ENCODE measurements at regions not wholly inside any gene's neighbourhood (a gene's known extent, or its start where the extent isn't known, plus 50 kb on each side); places are given as distances from the start of the nearest gene placed in this dataset.
"Not testable (repeated sequence)": the region's sequence is repeated elsewhere in the genome, so short reads cannot be mapped to it uniquely, and the experiment has no call there.

- no peak overlapping the region for H3K4me3 ChIP-seq (ENCODE audit: low read depth, low read length)
- no peak for DNase-seq (ENCODE audit: low read depth, low spot score)
- in situ Hi-C loops (cut with HindIII; ENCODE audit: low sequenced_read_pairs), result no loop called here
- TF ChIP-seq, protein P1, sequence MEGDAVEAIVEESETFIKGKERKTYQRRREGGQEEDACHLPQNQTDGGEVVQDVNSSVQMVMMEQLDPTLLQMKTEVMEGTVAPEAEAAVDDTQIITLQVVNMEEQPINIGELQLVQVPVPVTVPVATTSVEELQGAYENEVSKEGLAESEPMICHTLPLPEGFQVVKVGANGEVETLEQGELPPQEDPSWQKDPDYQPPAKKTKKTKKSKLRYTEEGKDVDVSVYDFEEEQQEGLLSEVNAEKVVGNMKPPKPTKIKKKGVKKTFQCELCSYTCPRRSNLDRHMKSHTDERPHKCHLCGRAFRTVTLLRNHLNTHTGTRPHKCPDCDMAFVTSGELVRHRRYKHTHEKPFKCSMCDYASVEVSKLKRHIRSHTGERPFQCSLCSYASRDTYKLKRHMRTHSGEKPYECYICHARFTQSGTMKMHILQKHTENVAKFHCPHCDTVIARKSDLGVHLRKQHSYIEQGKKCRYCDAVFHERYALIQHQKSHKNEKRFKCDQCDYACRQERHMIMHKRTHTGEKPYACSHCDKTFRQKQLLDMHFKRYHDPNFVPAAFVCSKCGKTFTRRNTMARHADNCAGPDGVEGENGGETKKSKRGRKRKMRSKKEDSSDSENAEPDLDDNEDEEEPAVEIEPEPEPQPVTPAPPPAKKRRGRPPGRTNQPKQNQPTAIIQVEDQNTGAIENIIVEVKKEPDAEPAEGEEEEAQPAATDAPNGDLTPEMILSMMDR (IDR thresholded peaks at IDR 0.05; ENCODE audit: low read depth, low read length), result no peak
Measured at GRCh38 chr2:235218486-235218907, 266.7 kb downstream of the SH3BP4 start.

DNA sequence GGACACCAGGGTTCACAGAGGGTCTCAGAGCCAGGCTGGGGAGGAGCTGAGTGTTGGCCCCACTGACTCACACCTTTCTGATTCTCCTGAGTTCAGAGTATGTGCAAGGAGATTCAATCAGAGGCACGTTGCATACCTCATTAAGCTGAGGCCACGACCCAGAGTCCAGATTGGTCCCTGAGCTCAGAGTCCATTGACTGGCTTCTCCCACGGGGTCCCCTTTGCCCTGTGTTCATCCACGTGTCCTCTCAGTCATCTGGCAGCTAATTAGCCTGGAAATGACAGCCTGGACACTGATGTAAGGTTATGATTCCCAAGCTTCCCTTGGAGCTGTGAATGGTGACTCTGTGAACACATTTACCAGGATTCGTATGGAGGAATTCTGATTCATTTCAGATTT lies 267.2 kb downstream of the SH3BP4 start:
- no peak overlapping the region for H3K4me3 ChIP-seq (ENCODE audit: low read depth, low read length)
- DNase-seq (ENCODE audit: low read depth, low spot score), result no peak
- in situ Hi-C loops (cut with HindIII; ENCODE audit: low sequenced_read_pairs), result no loop called here
- TF ChIP-seq, protein P1 (IDR thresholded peaks at IDR 0.05; ENCODE audit: low read depth, low read length), result no peak

- no peak overlapping the region for H3K4me3 ChIP-seq (ENCODE audit: low read depth, low read length)
- TF ChIP-seq, protein P1 (IDR thresholded peaks at IDR 0.05; ENCODE audit: low read depth, low read length), result no peak
- in situ Hi-C loops (cut with HindIII; ENCODE audit: low sequenced_read_pairs), result no loop called here
- DNase-seq (ENCODE audit: low read depth, low spot score), result no peak
Measured at GRCh38 chr2:235220331-235220730, 268.5 kb downstream of the SH3BP4 start.

GRCh38 chr2:235223011-235223410 lies 270.8 kb upstream of the AGAP1 start:
- TF ChIP-seq, protein P1 (IDR thresholded peaks at IDR 0.05; ENCODE audit: low read depth, low read length), result no peak
- no peak for DNase-seq (ENCODE audit: low read depth, low spot score)
- in situ Hi-C loops (cut with HindIII; ENCODE audit: low sequenced_read_pairs), result no loop called here
- H3K4me3 ChIP-seq (ENCODE audit: low read depth, low read length), result no peak overlapping the region

DNA sequence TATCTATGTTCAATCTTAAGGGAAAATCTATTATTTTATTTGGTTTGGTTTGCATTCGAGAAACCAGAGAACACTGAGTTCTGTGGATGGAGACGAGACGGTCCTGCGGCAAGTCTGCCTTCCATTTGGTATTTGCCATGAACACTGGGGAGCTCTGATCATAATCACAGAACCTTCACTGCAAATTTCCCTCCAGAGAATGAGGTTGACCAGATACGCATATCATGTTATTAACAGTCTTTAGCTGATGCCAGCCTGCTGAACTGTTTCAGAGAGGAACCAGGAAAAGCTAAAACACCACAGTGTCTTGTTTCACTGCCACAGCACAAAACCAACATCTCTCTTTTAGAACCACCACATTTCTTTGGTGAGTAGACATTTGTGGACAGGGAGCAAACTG lies 269.4 kb upstream of the AGAP1 start:
- DNase-seq (ENCODE audit: low read depth, low spot score), result no peak
- H3K4me3 ChIP-seq (ENCODE audit: low read depth, low read length), result no peak overlapping the region
- in situ Hi-C loops (cut with HindIII; ENCODE audit: low sequenced_read_pairs), result no loop called here
- TF ChIP-seq, protein P1 (IDR thresholded peaks at IDR 0.05; ENCODE audit: low read depth, low read length), result no peak

GRCh38 chr2:235225261-235225660 lies 268.6 kb upstream of the AGAP1 start:
- in situ Hi-C loops (cut with HindIII; ENCODE audit: low sequenced_read_pairs), result no loop called here
- no peak for DNase-seq (ENCODE audit: low read depth, low spot score)
- H3K4me3 ChIP-seq (ENCODE audit: low read depth, low read length), result no peak overlapping the region
- TF ChIP-seq, protein P1 (IDR thresholded peaks at IDR 0.05; ENCODE audit: low read depth, low read length), result no peak

DNA sequence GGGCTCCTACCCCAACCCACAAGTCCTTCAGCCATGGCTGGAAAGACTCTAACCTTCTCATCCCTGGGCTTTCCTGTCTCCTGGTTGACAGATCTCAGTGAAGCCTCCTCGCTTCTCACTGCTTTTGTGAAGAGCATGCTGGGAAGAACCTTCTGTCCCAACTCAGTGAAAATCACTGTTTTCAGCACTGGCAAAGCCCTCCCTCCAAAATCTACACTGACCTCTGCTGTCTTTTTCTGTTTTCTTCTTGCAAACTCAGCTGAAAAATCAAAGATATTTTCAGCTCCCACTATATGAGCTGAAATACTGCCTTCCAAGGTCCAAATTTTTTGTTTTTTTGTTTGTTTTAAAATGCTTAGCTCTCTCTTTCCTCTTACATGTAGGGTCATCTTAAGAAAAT lies 266.3 kb upstream of the AGAP1 start:
- DNase-seq (ENCODE audit: low read depth, low spot score), result no peak
- in situ Hi-C loops (cut with HindIII; ENCODE audit: low sequenced_read_pairs), result no loop called here
- TF ChIP-seq, protein P1 (IDR thresholded peaks at IDR 0.05; ENCODE audit: low read depth, low read length), result no peak
- H3K4me3 ChIP-seq (ENCODE audit: low read depth, low read length), result no peak overlapping the region

GRCh38 chr2:235228422-235228821 lies 265.4 kb upstream of the AGAP1 start:
- DNase-seq (ENCODE audit: low read depth, low spot score); H3K4me3 ChIP-seq (ENCODE audit: low read depth, low read length); in situ Hi-C loops (cut with HindIII; ENCODE audit: low sequenced_read_pairs): not testable (repeated sequence)
